Rectal smooth muscle tissue (tissue), 1 donor: ENCODE measurements at regions not wholly inside any gene's neighbourhood (a gene's known extent, or its start where the extent isn't known, plus 50 kb on each side); places are given as distances from the start of the nearest gene placed in this dataset.

Source experiments
- H3K27ac ChIP-seq: one replicate; pipeline ENCODE4 v1.7.0; 2013; ENCODE audit warnings: low read depth, low read length, inconsistent platforms
- H3K27me3 ChIP-seq: one replicate; pipeline ENCODE4 v1.7.0; 2013; ENCODE audit warnings: low read length; ENCODE audit not compliant: control insufficient read depth, insufficient read depth
- H3K36me3 ChIP-seq: one replicate; pipeline ENCODE4 v1.7.0; 2013; ENCODE audit warnings: low read length; ENCODE audit not compliant: control insufficient read depth, insufficient read depth
- H3K4me1 ChIP-seq: one replicate; pipeline ENCODE4 v1.7.0; 2013; ENCODE audit warnings: low read length; ENCODE audit not compliant: control insufficient read depth, insufficient read depth
- H3K4me3 ChIP-seq: one replicate; pipeline ENCODE4 v1.7.0; 2013; ENCODE audit warnings: low read length
- H3K9ac ChIP-seq: one replicate; pipeline ENCODE4 v1.7.0; 2013; ENCODE audit warnings: low read length

DNA sequence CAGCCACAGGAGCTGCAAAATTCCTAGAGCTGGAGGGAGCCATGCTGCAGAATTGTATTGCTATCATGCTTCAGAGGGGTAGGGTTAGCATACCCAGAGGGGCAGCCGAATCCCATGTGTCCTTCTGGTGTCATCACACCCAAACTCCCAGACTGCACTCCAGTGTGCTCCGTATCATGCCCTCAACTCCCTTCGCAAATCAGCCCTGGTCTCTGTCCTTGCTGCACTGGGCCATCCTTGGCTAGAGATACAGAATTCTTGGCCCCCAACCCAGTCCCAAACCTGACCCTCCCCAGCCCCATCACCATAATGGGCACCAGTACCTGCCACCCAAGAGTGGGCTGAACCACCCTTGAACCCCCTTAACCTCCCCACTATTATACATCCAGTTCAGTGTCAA, 138.3 kb downstream of the ANKRD60 start:
- no peak overlapping the region for H3K4me3 ChIP-seq
- H3K27me3 ChIP-seq = peaks cover 2% of the 10 kb centered on the region
- no peak overlapping the region for H3K27ac ChIP-seq
- H3K4me1 ChIP-seq = peaks cover 3% of the 10 kb centered on the region
- no peaks in the 10 kb centered on the region for H3K36me3 ChIP-seq
- no peak overlapping the region for H3K9ac ChIP-seq

GRCh38 chr20:58088625-58089024, 139.8 kb downstream of the ANKRD60 start:
- Histone ChIP-seq H3K9ac (no peak overlapping the region), H3K4me1 (peaks cover 3% of the 10 kb centered on the region), H3K36me3 (no peaks in the 10 kb centered on the region), H3K4me3 (no peak overlapping the region), H3K27me3 (no peaks in the 10 kb centered on the region), H3K27ac (no peak overlapping the region)

- H3K36me3 ChIP-seq = no peaks in the 10 kb centered on the region
- H3K27ac ChIP-seq = no peak overlapping the region
- H3K4me1 ChIP-seq = peaks cover 3% of the 10 kb centered on the region
- no peak overlapping the region for H3K9ac ChIP-seq
- no peaks in the 10 kb centered on the region for H3K27me3 ChIP-seq
- no peak overlapping the region for H3K4me3 ChIP-seq
Measured at GRCh38 chr20:58088105-58088504, 140.3 kb downstream of the ANKRD60 start.

- no peak overlapping the region for H3K4me3 ChIP-seq
- no peaks in the 10 kb centered on the region for H3K27me3 ChIP-seq
- no peak overlapping the region for H3K9ac ChIP-seq
- no peak overlapping the region for H3K27ac ChIP-seq
- H3K4me1 ChIP-seq = peaks cover 3% of the 10 kb centered on the region
- no peaks in the 10 kb centered on the region for H3K36me3 ChIP-seq
Measured at GRCh38 chr20:58087562-58087858, 140.9 kb downstream of the ANKRD60 start.

DNA sequence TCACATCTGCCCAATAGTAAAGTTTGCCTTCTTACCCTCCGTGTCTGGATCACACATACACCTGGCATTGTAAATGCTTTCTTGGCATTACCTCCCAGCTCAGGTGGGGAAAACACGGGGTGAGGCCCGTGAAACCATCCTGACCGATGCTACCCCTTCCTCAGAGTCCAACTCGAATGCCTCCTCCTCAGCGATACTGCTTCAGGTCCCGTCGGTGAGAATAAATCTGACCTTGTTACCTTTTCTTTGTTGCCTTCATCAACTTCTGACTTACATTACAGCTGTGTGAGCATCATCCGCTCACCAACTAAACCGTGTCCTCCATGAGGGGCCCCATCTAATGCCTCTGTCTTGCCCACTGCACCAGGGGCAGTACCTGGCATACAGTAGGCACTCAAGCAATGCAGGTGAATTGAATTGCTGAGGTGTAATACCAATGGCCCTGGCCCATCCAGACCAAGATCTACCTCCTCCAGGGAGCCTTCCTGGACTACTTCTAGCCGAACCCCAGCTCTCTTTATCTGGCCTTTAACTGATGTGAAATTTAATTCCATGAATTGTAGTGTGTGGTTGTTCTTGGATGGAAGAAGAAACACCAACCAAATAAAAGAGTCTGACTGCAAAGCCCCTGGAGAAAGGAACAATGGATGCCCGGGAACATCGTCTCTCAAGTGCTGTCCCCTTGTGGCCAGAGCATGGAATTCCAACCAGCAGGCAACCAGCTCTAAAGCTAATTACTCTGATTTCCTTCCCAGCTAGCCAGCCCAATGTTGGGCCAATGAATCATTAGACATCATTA, 141.5 kb downstream of the ANKRD60 start:
- Histone ChIP-seq H3K27ac (no peak overlapping the region), H3K4me1 (peaks cover 5% of the 10 kb centered on the region), H3K9ac (no peak overlapping the region), H3K36me3 (no peaks in the 10 kb centered on the region), H3K27me3 (no peaks in the 10 kb centered on the region), H3K4me3 (no peak overlapping the region)

DNA sequence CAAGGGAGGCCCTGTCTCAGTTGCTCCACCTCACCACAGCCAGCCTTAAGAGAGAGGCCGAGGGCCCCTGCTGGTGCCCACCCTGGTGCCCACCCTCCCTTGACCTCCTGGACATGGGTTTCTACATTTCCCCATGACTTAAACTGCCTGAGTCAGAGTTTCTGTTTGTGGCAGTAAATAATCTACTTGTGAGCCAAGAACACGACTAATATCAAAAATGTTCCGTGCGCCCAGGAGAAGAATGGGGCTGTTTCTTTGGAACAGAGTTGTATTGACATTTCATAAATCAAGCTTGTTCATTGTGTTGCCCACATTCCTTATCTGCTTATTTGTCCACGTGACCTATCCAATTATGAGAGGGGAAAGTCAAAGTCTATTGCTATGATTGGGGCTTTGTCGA, 143.5 kb downstream of the ANKRD60 start:
- no peak overlapping the region for H3K9ac ChIP-seq
- H3K27ac ChIP-seq = peak overlapping the region; percentile 59
- peaks cover 8% of the 10 kb centered on the region for H3K4me1 ChIP-seq
- H3K27me3 ChIP-seq = no peaks in the 10 kb centered on the region
- H3K4me3 ChIP-seq = no peak overlapping the region
- no peaks in the 10 kb centered on the region for H3K36me3 ChIP-seq

DNA sequence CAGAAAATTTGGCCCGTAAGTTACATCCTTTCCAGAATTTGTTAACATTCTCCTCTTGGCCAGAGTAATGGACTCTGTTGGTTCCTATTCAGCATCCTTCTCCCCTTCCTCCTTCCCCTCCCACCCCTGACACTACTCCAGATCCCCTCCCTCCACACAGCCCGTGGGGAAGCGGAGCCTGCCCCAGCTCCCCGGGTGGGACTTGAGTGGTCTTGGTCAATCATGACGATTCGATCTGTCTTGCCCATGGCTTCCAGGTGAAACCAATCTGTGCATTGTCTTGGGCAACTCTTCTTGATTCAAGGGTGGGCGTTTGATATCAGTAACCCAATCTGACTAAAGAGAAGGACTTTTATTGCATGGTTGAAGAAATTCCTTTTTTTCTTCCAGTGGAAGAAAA, 143.9 kb downstream of the ANKRD60 start:
- Histone ChIP-seq H3K9ac (no peak overlapping the region), H3K36me3 (no peaks in the 10 kb centered on the region), H3K27me3 (no peaks in the 10 kb centered on the region), H3K4me1 (peaks cover 8% of the 10 kb centered on the region), H3K4me3 (no peak overlapping the region), H3K27ac (peak overlapping the region; percentile 59)

DNA sequence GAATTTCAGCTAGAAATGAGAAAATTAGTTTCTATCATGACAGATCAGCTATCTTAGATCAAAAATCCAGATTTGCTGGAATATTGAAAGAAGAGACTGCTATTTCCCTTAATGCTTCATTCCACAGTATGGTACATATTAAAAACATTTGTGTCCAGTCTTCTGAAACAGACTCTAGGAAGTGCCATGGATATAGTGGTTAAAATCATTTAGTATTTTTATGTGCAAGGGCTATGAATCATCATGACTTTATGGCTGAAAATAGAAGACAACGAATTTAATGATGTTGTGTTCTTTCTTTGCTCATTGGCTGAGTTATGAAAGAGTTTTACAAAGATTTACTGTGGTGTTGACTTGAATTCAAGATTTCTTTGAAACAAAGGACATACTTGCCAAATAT, 146.6 kb downstream of the ANKRD60 start:
- Histone ChIP-seq H3K4me3 (no peak overlapping the region), H3K27me3 (no peaks in the 10 kb centered on the region), H3K4me1 (peaks cover 8% of the 10 kb centered on the region), H3K9ac (no peak overlapping the region), H3K27ac (no peak overlapping the region), H3K36me3 (no peaks in the 10 kb centered on the region)

GRCh38 chr20:58078741-58079522, 149.5 kb downstream of the ANKRD60 start:
- Histone ChIP-seq H3K9ac (no peak overlapping the region), H3K36me3 (no peaks in the 10 kb centered on the region), H3K4me3 (no peak overlapping the region), H3K27me3 (no peaks in the 10 kb centered on the region), H3K27ac (no peak overlapping the region), H3K4me1 (peaks cover 5% of the 10 kb centered on the region)

GRCh38 chr20:58077282-58077681, 151.2 kb downstream of the ANKRD60 start:
- Histone ChIP-seq H3K27me3 (no peaks in the 10 kb centered on the region), H3K36me3 (no peaks in the 10 kb centered on the region), H3K4me1 (peaks cover 5% of the 10 kb centered on the region), H3K9ac (no peak overlapping the region), H3K4me3 (no peak overlapping the region), H3K27ac (no peak overlapping the region)

DNA sequence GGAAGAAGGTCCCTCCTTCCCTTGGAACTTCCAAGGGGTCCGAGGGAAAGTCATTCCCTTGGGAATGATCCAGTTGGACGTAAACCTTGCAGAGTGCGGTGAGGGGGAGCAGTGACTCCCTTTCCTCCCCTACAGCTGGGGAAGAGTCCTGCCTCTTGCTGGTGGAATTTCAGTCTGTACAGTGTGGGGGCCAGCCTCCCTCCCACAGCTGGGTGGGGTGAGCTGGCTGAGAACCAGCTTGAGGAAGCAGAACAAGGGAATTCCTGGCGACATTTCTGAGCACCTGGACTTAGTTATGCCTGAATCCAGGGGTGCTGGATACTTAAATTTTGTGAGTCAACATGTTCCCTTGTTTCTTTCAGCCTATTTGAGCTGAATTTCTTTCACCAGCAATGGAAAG, 152.0 kb downstream of the ANKRD60 start:
- no peaks in the 10 kb centered on the region for H3K36me3 ChIP-seq
- no peaks in the 10 kb centered on the region for H3K4me1 ChIP-seq
- H3K27ac ChIP-seq = no peak overlapping the region
- no peak overlapping the region for H3K9ac ChIP-seq
- no peaks in the 10 kb centered on the region for H3K27me3 ChIP-seq
- H3K4me3 ChIP-seq = no peak overlapping the region

GRCh38 chr20:58075586-58076345, 152.7 kb downstream of the ANKRD60 start:
- Histone ChIP-seq H3K27ac (no peak overlapping the region), H3K4me3 (no peak overlapping the region), H3K36me3 (no peaks in the 10 kb centered on the region)

More at GRCh38 chr20:58075586-58076345, 152.7 kb downstream of the ANKRD60 start:
- Histone ChIP-seq H3K9ac (no peak overlapping the region), H3K4me1 (no peaks in the 10 kb centered on the region), H3K27me3 (no peaks in the 10 kb centered on the region)
